ENCODE measurements at regions not wholly inside any gene's neighbourhood (a gene's known extent, or its start where the extent isn't known, plus 50 kb on each side); places are given as distances from the start of the nearest gene placed in this dataset.
"Not testable (repeated sequence)": the region's sequence is repeated elsewhere in the genome, so short reads cannot be mapped to it uniquely, and the experiment has no call there.

- not testable (repeated sequence) for DNase-seq
These were observed 112.1 kb upstream of the DUSP22 start for GRCh38 chr6:180091-180694.

- no peak for DNase-seq
These were observed 111.1 kb upstream of the DUSP22 start for GRCh38 chr6:181049-181654.

GRCh38 chr6:183668-184067, 108.6 kb upstream of the DUSP22 start:
- DNase-seq, result no peak

DNA sequence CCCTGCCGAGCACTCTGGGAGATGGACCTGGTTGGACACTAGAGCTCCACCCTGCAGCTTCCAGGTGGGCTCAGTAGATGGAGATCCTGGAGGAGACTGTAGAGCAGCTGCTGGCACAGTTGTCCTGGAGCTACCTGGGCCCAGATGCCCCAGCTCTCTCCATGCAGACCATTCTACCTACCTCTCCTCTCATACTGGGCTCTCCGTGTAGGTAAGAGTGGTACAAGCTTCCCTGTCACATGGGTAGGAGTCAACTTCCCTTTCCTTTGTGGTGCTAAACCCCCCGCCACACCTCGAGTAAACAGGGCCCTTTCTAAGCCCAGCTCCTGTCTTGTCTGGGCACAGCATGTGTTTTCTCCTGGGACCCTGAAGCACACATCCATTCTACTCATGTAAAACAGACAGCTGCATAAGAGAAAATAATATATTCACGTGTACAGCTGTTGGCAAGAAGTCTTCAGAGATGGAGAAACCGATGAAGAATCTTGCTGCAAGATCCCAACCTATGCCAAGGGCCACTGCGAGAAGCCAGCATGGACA, 108.1 kb upstream of the DUSP22 start:
- DNase-seq, result no peak

GRCh38 chr6:186340-186965, 105.8 kb upstream of the DUSP22 start:
- DNase-seq, result no peak

GRCh38 chr6:187210-187861, 105.0 kb upstream of the DUSP22 start:
- DNase-seq, result no peak

- peak in 48 of 51 donors; percentile 3 to 84 (median 50) for DNase-seq
These were observed 103.2 kb upstream of the DUSP22 start for GRCh38 chr6:188821-189655.

GRCh38 chr6:189676-190075, 102.6 kb upstream of the DUSP22 start:
- no peak for DNase-seq

DNA sequence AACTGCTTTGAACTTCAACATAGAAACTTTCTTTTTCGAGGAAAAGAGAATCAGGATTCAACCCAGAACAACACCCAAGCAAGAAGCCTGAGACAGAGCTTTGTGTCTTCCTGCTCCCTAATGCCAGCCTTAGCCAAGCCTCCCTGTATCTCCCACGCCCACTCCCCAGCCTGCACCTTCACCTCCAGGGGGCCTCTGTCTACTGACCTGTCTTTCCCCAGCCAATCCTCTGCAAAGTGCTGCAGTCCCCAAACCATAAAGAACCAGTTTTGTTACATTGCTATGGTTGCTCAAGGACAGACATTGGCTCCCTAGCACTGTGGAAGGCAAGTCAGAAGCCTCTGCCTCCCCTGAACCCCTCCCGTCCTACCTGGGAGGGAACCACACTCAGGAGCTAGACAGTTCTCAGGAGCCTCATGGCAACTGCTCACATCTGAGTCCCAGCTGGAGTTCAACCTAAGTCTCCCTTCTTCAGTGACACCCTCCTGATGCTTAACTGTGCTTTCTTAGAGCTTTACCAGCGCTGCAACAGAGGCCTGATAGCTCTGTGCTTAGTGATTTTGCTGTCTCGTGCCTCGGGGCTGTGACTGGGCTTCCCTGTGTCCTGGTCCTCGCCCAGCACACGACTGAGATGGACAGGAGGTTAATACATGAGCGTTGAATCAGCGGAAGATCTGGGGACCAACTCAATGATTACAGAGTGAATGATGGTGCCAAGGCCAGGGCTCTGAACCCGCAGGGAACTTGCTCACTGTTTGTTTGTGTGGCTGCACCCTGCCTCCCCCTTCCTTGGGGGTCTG, 101.5 kb upstream of the DUSP22 start:
- no peak for DNase-seq

- no peak for DNase-seq
These were observed 100.6 kb upstream of the DUSP22 start for GRCh38 chr6:191487-192312.

DNA sequence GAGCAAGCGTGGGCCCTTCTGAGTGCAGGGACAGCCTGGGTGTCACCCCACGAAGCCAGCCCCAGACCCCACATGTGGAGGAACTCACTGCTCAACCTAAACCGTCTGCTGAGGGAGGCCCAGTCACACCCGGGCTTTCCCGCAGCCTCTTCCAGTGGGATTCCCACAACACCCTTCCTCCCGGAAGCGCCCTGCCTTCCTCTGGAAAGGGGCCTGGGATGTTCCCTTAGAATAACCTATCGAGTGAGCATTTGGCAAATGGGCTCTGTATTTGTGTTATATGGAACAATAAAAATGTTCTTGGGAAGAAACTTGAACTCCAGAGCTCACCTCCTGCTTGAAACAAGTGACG, 100.0 kb upstream of the DUSP22 start:
- no peak for DNase-seq

- no peak for DNase-seq
These were observed 99.1 kb upstream of the DUSP22 start for GRCh38 chr6:193180-193579.

- no peak for DNase-seq
These were observed 98.4 kb upstream of the DUSP22 start for GRCh38 chr6:193773-194310.

DNA sequence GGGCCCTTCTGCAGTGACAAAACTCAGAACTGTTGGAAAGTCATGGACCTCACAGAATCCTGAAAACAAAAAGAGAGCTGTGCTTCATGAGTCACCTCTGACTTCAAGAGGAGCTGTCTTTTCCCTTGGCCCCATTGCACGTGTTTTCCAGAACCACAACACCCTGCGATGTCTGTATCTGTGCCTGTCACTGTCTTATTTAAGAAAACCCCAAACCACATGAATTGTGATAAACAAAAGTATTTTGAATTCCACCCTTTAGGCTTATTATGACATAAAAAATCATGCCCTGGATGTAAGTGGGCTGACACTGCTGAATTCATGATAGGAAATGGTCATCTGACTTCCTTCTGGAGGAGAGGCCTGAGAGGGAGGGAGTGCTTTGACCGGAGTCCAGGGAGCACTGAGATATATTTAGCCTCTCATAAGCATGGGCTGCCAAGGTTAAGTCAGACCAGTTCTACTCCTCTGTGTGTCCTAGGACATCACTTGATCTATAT, 96.4 kb upstream of the DUSP22 start:
- DNase-seq, result no peak

- DNase-seq, result no peak
These were observed 95.7 kb upstream of the DUSP22 start for GRCh38 chr6:196543-196942.

- no peak for DNase-seq
These were observed 88.6 kb upstream of the DUSP22 start for GRCh38 chr6:203661-204060.

- no peak for DNase-seq
These were observed 86.0 kb upstream of the DUSP22 start for GRCh38 chr6:206264-206663.

DNA sequence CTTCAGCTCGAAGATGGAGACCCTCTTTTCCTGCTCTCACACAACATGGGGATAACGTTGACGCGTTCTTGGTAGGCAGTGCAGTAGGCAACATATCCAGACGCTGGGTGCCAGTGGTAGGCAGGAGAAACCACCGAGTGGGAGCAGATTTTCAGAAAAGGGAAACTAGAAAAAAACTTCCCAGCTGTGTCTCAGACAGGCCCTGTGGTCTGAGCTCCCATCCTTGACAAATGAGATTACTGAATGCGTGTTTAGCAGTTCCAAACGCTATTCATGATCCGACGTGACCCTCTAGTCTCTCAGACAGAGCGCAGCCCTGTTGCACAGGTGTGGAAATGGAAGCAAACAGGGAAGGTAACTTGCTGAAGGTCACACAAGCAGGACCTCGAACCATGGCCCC, 83.9 kb upstream of the DUSP22 start:
- no peak for DNase-seq

GRCh38 chr6:208938-209337, 83.3 kb upstream of the DUSP22 start:
- DNase-seq, result no peak

Measured in hypothalamus (tissue), 51 donors.